OCI-LY3 (cell line): ENCODE measurements at regions not wholly inside any gene's neighbourhood (a gene's known extent, or its start where the extent isn't known, plus 50 kb on each side); places are given as distances from the start of the nearest gene placed in this dataset.

Experiments used
- EZH2phosphoT487 ChIP-seq: fragments of 200-600 bp; shearing (Covaris generic); IDR thresholded peaks from 2 replicates; pipeline ENCODE4 v1.6.1; 2018; ENCODE audit warnings: antibody characterized with exemption, mixed run types, low read depth
- TF ChIP-seq, protein P1 (sequence below): fragments of 200-600, 300-600 bp; sonication (generic); IDR thresholded peaks from 2 replicates; pipeline ENCODE4 v1.5.1; 2014; ENCODE audit warnings: antibody characterized with exemption, low read length, low read depth

DNA sequence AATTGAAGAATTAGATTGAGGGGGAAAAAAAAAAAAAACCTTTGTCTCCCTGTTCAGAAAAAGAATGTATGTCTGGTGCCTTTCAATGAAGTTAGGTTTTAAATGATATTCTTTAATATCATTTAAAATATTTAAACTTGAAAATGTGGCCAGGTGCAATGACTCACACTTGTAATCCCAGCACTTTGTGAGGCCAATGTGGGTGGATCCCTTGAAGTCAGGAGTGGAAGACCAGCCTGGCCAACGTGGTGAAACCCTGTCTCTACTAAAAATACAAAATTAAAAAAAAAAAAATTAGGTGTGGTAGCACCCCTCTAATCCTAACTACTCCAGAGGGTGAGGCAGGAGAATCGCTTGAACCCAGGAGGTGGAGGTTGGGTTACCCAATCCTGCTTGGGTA lies 111.1 kb upstream of the RASA1 start:
- TF ChIP-seq, protein P1, sequence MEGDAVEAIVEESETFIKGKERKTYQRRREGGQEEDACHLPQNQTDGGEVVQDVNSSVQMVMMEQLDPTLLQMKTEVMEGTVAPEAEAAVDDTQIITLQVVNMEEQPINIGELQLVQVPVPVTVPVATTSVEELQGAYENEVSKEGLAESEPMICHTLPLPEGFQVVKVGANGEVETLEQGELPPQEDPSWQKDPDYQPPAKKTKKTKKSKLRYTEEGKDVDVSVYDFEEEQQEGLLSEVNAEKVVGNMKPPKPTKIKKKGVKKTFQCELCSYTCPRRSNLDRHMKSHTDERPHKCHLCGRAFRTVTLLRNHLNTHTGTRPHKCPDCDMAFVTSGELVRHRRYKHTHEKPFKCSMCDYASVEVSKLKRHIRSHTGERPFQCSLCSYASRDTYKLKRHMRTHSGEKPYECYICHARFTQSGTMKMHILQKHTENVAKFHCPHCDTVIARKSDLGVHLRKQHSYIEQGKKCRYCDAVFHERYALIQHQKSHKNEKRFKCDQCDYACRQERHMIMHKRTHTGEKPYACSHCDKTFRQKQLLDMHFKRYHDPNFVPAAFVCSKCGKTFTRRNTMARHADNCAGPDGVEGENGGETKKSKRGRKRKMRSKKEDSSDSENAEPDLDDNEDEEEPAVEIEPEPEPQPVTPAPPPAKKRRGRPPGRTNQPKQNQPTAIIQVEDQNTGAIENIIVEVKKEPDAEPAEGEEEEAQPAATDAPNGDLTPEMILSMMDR = no peak
- no peak for TF ChIP-seq EZH2phosphoT487
